ENCODE measurements at regions not wholly inside any gene's neighbourhood (a gene's known extent, or its start where the extent isn't known, plus 50 kb on each side); places are given as distances from the start of the nearest gene placed in this dataset.

DNA sequence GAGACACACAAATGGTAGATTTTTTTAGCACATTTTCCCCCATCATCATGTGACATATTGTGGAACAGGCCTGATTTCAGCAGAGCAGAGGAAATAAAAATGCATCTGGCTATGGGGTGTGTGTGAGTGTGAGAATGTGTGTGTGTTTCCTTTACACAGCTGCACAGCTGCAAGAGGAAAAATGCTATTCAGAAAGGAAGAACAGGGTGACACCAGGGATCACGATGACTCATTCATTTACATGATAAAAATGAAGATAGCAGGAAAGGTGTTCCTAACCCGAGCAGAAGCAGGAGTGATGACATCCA lies 469.5 kb upstream of the TSHZ3 start:
- no peak for TF ChIP-seq POLR2A (IDR thresholded peaks at IDR 0.05; ENCODE audit: low read depth, low read length)
- no peak for TF ChIP-seq POLR2AphosphoS5 (IDR thresholded peaks at IDR 0.05; ENCODE audit: low read depth, low read length)
- no peak for TF ChIP-seq TAF1 (IDR thresholded peaks at IDR 0.05; ENCODE audit: low read depth, low read length)
